ENCODE measurements at regions not wholly inside any gene's neighbourhood (a gene's known extent, or its start where the extent isn't known, plus 50 kb on each side); places are given as distances from the start of the nearest gene placed in this dataset.

DNA sequence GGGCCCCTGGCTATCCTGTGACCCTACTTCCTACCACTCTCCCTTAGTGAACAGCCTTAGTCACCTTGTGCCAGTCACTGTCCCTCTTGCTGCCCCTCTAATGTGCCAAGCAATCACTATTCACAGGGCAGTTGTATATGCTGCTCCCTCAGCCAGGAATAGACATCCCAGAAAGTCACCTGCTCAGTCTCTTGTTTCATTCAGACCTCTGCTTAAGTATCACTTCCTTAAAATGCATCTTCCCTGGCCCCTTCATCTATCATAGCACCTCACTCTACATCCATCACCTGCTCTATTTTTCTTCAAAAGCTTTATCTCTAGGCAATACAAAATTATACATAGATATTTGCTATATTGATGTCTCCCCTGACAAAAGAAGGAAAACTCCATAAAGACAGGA, 328.4 kb upstream of the NFE2L3 start:
- H4K20me1 ChIP-seq (ENCODE audit: control insufficient read depth, insufficient read depth, low read length, poor library complexity, severe bottlenecking): no peaks in the 10 kb centered on the region
- intact Hi-C loops (cut with micrococcal nuclease): no loop called here
- Mint-ChIP-seq H3K9me3 (ENCODE audit: insufficient read depth) (no peaks in the 10 kb centered on the region), H3K4me3 (no peak overlapping the region), H3K27me3 (peaks cover 49% of the 10 kb centered on the region), H3K4me1 (peaks cover 2% of the 10 kb centered on the region), H3K27ac (no peak overlapping the region)
- DNase-seq (no peak), ATAC-seq (ENCODE audit: low read depth) (no peak)
- H3K27me3 ChIP-seq (replicated peaks in 1 of 4; ENCODE audit: control extremely low read depth in 1 of 4, control insufficient read depth in 3 of 4, insufficient read depth in 4 of 4, low read length in 3 of 4): peaks cover 0 to 5% (median 2%) of the 10 kb centered on the region in 4 experiments
- H3K4me2 ChIP-seq (replicated peaks; ENCODE audit: low read depth, low read length, poor library complexity, severe bottlenecking): no peak overlapping the region
- ChIA-PET POLR2A (no interaction called here), CTCF (no interaction called here)
- H3K9ac ChIP-seq (ENCODE audit: low read length): no peak overlapping the region
- H3K36me3 ChIP-seq (replicated peaks in 1 of 2; ENCODE audit: control extremely low read depth in 1 of 2, control insufficient read depth in 1 of 2, extremely low read depth in 1 of 2, insufficient read depth in 2 of 2, low read length in 1 of 2): no peaks in the 10 kb centered on the region
- H3K4me1 ChIP-seq (ENCODE audit: control insufficient read depth in 2 of 2, insufficient read depth in 2 of 2, low read length in 2 of 2): peaks cover 2 to 3% of the 10 kb centered on the region in 2 donors
- no peak for TF ChIP-seq EZH2 (IDR thresholded peaks at IDR 0.05; ENCODE audit: borderline replicate concordance, insufficient read depth, low read depth, low read length, poor library complexity, severe bottlenecking)
- TF ChIP-seq CTCF (IDR thresholded peaks at IDR 0.05): no peak
- H3K27ac ChIP-seq (ENCODE audit: low read length in 2 of 2): no peak overlapping the region
- no peaks in the 10 kb centered on the region for H3K9me3 ChIP-seq (ENCODE audit: control extremely low read depth in 1 of 3, control insufficient read depth in 2 of 3, insufficient read depth in 1 of 3, low read length in 2 of 3)
- H3K79me2 ChIP-seq (ENCODE audit: control insufficient read depth, insufficient read depth, low read length): no peaks in the 10 kb centered on the region
- no peak overlapping the region for H3K4me3 ChIP-seq (ENCODE audit: control extremely low read depth in 1 of 5, extremely low read depth in 1 of 5, insufficient read depth in 1 of 5, low read depth in 2 of 5, low read length in 4 of 5)
- no peak overlapping the region for H2AFZ ChIP-seq (ENCODE audit: insufficient read depth, low read depth, low read length, poor library complexity, severe bottlenecking)

GRCh38 chr7:25828468-25828867, 323.5 kb upstream of the NFE2L3 start:
- H3K4me3 Mint-ChIP-seq: no peak overlapping the region
- ATAC-seq (ENCODE audit: low read depth) (no peak), DNase-seq (no peak)
- intact Hi-C loops (cut with micrococcal nuclease): no loop called here
- TF ChIP-seq CTCF (IDR thresholded peaks at IDR 0.05) (no peak), EZH2 (IDR thresholded peaks at IDR 0.05; ENCODE audit: borderline replicate concordance, insufficient read depth, low read depth, low read length, poor library complexity, severe bottlenecking) (no peak)
- Histone ChIP-seq H3K27ac (ENCODE audit: low read length in 2 of 2) (no peak overlapping the region), H3K79me2 (ENCODE audit: control insufficient read depth, insufficient read depth, low read length) (no peaks in the 10 kb centered on the region), H2AFZ (ENCODE audit: insufficient read depth, low read depth, low read length, poor library complexity, severe bottlenecking) (no peak overlapping the region), H3K4me2 (replicated peaks; ENCODE audit: low read depth, low read length, poor library complexity, severe bottlenecking) (no peak overlapping the region), H4K20me1 (ENCODE audit: control insufficient read depth, insufficient read depth, low read length, poor library complexity, severe bottlenecking) (no peaks in the 10 kb centered on the region), H3K4me1 (ENCODE audit: control insufficient read depth in 2 of 2, insufficient read depth in 2 of 2, low read length in 2 of 2) (no peaks in the 10 kb centered on the region), H3K9ac (ENCODE audit: low read length) (no peak overlapping the region), H3K27me3 (replicated peaks in 1 of 4; ENCODE audit: control extremely low read depth in 1 of 4, control insufficient read depth in 3 of 4, insufficient read depth in 4 of 4, low read length in 3 of 4) (peaks cover 0 to 5% (median under 1%) of the 10 kb centered on the region in 4 experiments), H3K9me3 (ENCODE audit: control extremely low read depth in 1 of 3, control insufficient read depth in 2 of 3, insufficient read depth in 1 of 3, low read length in 2 of 3) (no peaks in the 10 kb centered on the region), H3K36me3 (replicated peaks in 1 of 2; ENCODE audit: control extremely low read depth in 1 of 2, control insufficient read depth in 1 of 2, extremely low read depth in 1 of 2, insufficient read depth in 2 of 2, low read length in 1 of 2) (no peaks in the 10 kb centered on the region), H3K4me3 (ENCODE audit: control extremely low read depth in 1 of 5, extremely low read depth in 1 of 5, insufficient read depth in 1 of 5, low read depth in 2 of 5, low read length in 4 of 5) (no peak overlapping the region)
- no peak overlapping the region for H3K27ac Mint-ChIP-seq
- H3K27me3 Mint-ChIP-seq: peaks cover 42% of the 10 kb centered on the region
- H3K4me1 Mint-ChIP-seq: peaks cover 1% of the 10 kb centered on the region
- WGBS (ENCODE audit: insufficient coverage): no CpG with 5 or more reads among the region's 1 CpG
- ChIA-PET POLR2A (no interaction called here), CTCF (no interaction called here)
- H3K9me3 Mint-ChIP-seq (ENCODE audit: insufficient read depth): no peaks in the 10 kb centered on the region
